Peyer's patch (tissue), 4 donors: ENCODE measurements at regions not wholly inside any gene's neighbourhood (a gene's known extent, or its start where the extent isn't known, plus 50 kb on each side); places are given as distances from the start of the nearest gene placed in this dataset.

Experiments
- DNase-seq, 3 donors: peaks; one replicate each; pipeline ENCODE4 v3.0.0-alpha.2; 2017 to 2019
- H3K27ac ChIP-seq, 4 donors: fragments of 200-600 bp; sonication (generic); one replicate each; pipeline ENCODE4 v1.5.1; 2016 to 2019
- H3K27me3 ChIP-seq, 2 donors: fragments of 200-600 bp; sonication (generic); one replicate each; pipeline ENCODE4 v1.5.1; 2019
- H3K36me3 ChIP-seq, 3 donors: fragments of 200-600 bp; sonication (generic); one replicate each; pipeline ENCODE4 v1.5.1; 2016 to 2019
- H3K4me1 ChIP-seq, 4 donors: fragments of 200-600 bp; sonication (generic); one replicate each; pipeline ENCODE4 v1.5.1; 2016 to 2019
- H3K4me3 ChIP-seq, 4 donors: fragments of 200-600 bp; sonication (generic); 1 replicate in 3 of 4; 2 replicates in 1 of 4; pipeline ENCODE4 v1.5.1; 2016 to 2019; ENCODE audit warnings: mild to moderate bottlenecking in 1 of 4
- H3K9me3 ChIP-seq, 4 donors: fragments of 200-600 bp; sonication (generic); one replicate each; pipeline ENCODE4 v1.5.1; 2016 to 2019; ENCODE audit warnings: mild to moderate bottlenecking in 1 of 4
- CTCF ChIP-seq, 6 experiments: fragments of 450-650 bp in 4 of 6; fragments of 200-600 bp in 2 of 6; sonication (generic) in 1 of 6; IDR thresholded peaks; one replicate each; pipeline ENCODE4 v1.5.1; 2017 to 2019; ENCODE audit warnings: antibody characterized with exemption in 6 of 6, mild to moderate bottlenecking in 3 of 6, moderate library complexity in 1 of 6
- POLR2A ChIP-seq, 2 donors: fragments of 450-650 bp; IDR thresholded peaks; one replicate each; pipeline ENCODE4 v1.5.1; 2017; ENCODE audit warnings: antibody characterized with exemption in 2 of 2, mild to moderate bottlenecking in 2 of 2, moderate library complexity in 2 of 2

GRCh38 chr7:87007038-87007437 is 52.4 kb downstream of the ELAPOR2 start:
- no peaks in the 10 kb centered on the region for H3K9me3 ChIP-seq
- no peaks in the 10 kb centered on the region for H3K36me3 ChIP-seq
- DNase-seq, result no peak
- no peak for TF ChIP-seq CTCF (IDR thresholded peaks at IDR 0.05)
- no peak for TF ChIP-seq POLR2A (IDR thresholded peaks at IDR 0.05)
- no peaks in the 10 kb centered on the region for H3K4me1 ChIP-seq
- H3K27ac ChIP-seq, result no peak overlapping the region
- no peak overlapping the region for H3K4me3 ChIP-seq
- H3K27me3 ChIP-seq, result no peaks in the 10 kb centered on the region

- no peak overlapping the region for H3K27ac ChIP-seq
- H3K36me3 ChIP-seq, result no peaks in the 10 kb centered on the region
- H3K27me3 ChIP-seq, result no peaks in the 10 kb centered on the region
- DNase-seq, result no peak
- no peak overlapping the region for H3K4me3 ChIP-seq
- no peaks in the 10 kb centered on the region for H3K4me1 ChIP-seq
- H3K9me3 ChIP-seq, result no peaks in the 10 kb centered on the region
- TF ChIP-seq CTCF (IDR thresholded peaks at IDR 0.05) (no peak), POLR2A (IDR thresholded peaks at IDR 0.05) (no peak)
These were observed 54.5 kb downstream of the ELAPOR2 start for GRCh38 chr7:87004956-87005355.

GRCh38 chr7:87003872-87004798 is 55.3 kb downstream of the ELAPOR2 start:
- no peaks in the 10 kb centered on the region for H3K36me3 ChIP-seq
- no peaks in the 10 kb centered on the region for H3K4me1 ChIP-seq
- DNase-seq, result no peak
- TF ChIP-seq CTCF (IDR thresholded peaks at IDR 0.05) (no peak), POLR2A (IDR thresholded peaks at IDR 0.05) (no peak)
- H3K4me3 ChIP-seq, result no peak overlapping the region
- H3K9me3 ChIP-seq, result no peaks in the 10 kb centered on the region
- no peak overlapping the region for H3K27ac ChIP-seq
- no peaks in the 10 kb centered on the region for H3K27me3 ChIP-seq

- no peak overlapping the region for H3K4me3 ChIP-seq
- H3K36me3 ChIP-seq, result no peaks in the 10 kb centered on the region
- no peak overlapping the region for H3K27ac ChIP-seq
- TF ChIP-seq CTCF (IDR thresholded peaks at IDR 0.05) (no peak), POLR2A (IDR thresholded peaks at IDR 0.05) (no peak)
- no peak for DNase-seq
- H3K27me3 ChIP-seq, result no peaks in the 10 kb centered on the region
- no peaks in the 10 kb centered on the region for H3K9me3 ChIP-seq
- no peaks in the 10 kb centered on the region for H3K4me1 ChIP-seq
These were observed 58.2 kb downstream of the ELAPOR2 start for GRCh38 chr7:87001214-87001613.

GRCh38 chr7:87000344-87000743 is 59.1 kb downstream of the ELAPOR2 start:
- Histone ChIP-seq H3K27me3 (no peaks in the 10 kb centered on the region), H3K36me3 (no peaks in the 10 kb centered on the region), H3K4me1 (no peaks in the 10 kb centered on the region), H3K27ac (no peak overlapping the region), H3K4me3 (no peak overlapping the region), H3K9me3 (no peaks in the 10 kb centered on the region)
- DNase-seq, result no peak
- no peak for TF ChIP-seq CTCF (IDR thresholded peaks at IDR 0.05)
- TF ChIP-seq POLR2A (IDR thresholded peaks at IDR 0.05), result no peak
